Hepatocyte (in vitro differentiated cells): ENCODE measurements at regions not wholly inside any gene's neighbourhood (a gene's known extent, or its start where the extent isn't known, plus 50 kb on each side); places are given as distances from the start of the nearest gene placed in this dataset.

Source experiments
- DNase-seq: peaks from one replicate; pipeline ENCODE4 v3.0.0-alpha.2; 2016; ENCODE audit warnings: low spot score
- H2AFZ ChIP-seq: fragments of 200-600 bp; sonication (generic); 2 replicates; pipeline ENCODE4 v1.6.0; 2016; ENCODE audit warnings: antibody characterized with exemption, mild to moderate bottlenecking
- H3K27ac ChIP-seq: fragments of 200-600 bp; sonication (generic); 2 replicates; pipeline ENCODE4 v1.5.1; 2016; ENCODE audit warnings: mild to moderate bottlenecking
- H3K27me3 ChIP-seq: fragments of 200-600 bp; sonication (generic); 2 replicates; pipeline ENCODE4 v1.6.1; 2016
- H3K36me3 ChIP-seq: fragments of 200-600 bp; sonication (generic); replicated peaks from 2 replicates; pipeline ENCODE4 v1.5.1; 2016; ENCODE audit warnings: low read depth; ENCODE audit not compliant: insufficient read depth
- H3K4me1 ChIP-seq: fragments of 200-600 bp; sonication (generic); 2 replicates; pipeline ENCODE4 v1.5.1; 2016; ENCODE audit warnings: mild to moderate bottlenecking, moderate library complexity; ENCODE audit not compliant: insufficient read depth
- H3K4me2 ChIP-seq: fragments of 200-600 bp; sonication (generic); 2 replicates; pipeline ENCODE4 v1.6.0; 2016
- H3K4me3 ChIP-seq: fragments of 200-600 bp; sonication (generic); 2 replicates; pipeline ENCODE4 v1.5.1; 2016; ENCODE audit warnings: mild to moderate bottlenecking
- H3K79me2 ChIP-seq: fragments of 200-600 bp; sonication (generic); 2 replicates; pipeline ENCODE4 v1.6.0; 2017; ENCODE audit warnings: mild to moderate bottlenecking
- H3K9me2 ChIP-seq: fragments of 200-600 bp; sonication (generic); replicated peaks from 2 replicates; pipeline ENCODE4 v1.6.0; 2017; ENCODE audit warnings: mild to moderate bottlenecking; ENCODE audit not compliant: insufficient read depth
- H3K9me3 ChIP-seq: fragments of 200-600 bp; sonication (generic); 2 replicates; pipeline ENCODE4 v1.5.1; 2016; ENCODE audit warnings: low read depth, mild to moderate bottlenecking
- H4K20me1 ChIP-seq: fragments of 200-600 bp; sonication (generic); 2 replicates; pipeline ENCODE4 v1.6.0; 2016; ENCODE audit warnings: mild to moderate bottlenecking; ENCODE audit not compliant: insufficient read depth, poor library complexity, severe bottlenecking
- EZH2 ChIP-seq: fragments of 200-600 bp; sonication (generic); IDR thresholded peaks from 2 replicates; pipeline ENCODE4 v1.6.1; 2016; ENCODE audit warnings: antibody characterized with exemption, mild to moderate bottlenecking, borderline replicate concordance
- EZH2phosphoT487 ChIP-seq: fragments of 200-600 bp; sonication (generic); IDR thresholded peaks from one replicate; pipeline ENCODE4 v1.6.1; 2018; ENCODE audit warnings: antibody characterized with exemption, mild to moderate bottlenecking, low read depth, moderate library complexity; ENCODE audit not compliant: unreplicated experiment, severe bottlenecking
- WGBS: methylation state at CpG from one replicate; pipeline ENCODE4 v1.1.6; 2016; ENCODE audit warnings: low lambda C conversion rate; ENCODE audit errors: missing lambda C conversion rate; 5-methylcytosine and 5-hydroxymethylcytosine counted together
- TF ChIP-seq, protein P1 (sequence below): fragments of 200-600 bp; sonication (generic); IDR thresholded peaks from 2 replicates; pipeline ENCODE4 v1.5.1; 2016; ENCODE audit warnings: antibody characterized with exemption, mild to moderate bottlenecking; ENCODE audit not compliant: poor library complexity

DNA sequence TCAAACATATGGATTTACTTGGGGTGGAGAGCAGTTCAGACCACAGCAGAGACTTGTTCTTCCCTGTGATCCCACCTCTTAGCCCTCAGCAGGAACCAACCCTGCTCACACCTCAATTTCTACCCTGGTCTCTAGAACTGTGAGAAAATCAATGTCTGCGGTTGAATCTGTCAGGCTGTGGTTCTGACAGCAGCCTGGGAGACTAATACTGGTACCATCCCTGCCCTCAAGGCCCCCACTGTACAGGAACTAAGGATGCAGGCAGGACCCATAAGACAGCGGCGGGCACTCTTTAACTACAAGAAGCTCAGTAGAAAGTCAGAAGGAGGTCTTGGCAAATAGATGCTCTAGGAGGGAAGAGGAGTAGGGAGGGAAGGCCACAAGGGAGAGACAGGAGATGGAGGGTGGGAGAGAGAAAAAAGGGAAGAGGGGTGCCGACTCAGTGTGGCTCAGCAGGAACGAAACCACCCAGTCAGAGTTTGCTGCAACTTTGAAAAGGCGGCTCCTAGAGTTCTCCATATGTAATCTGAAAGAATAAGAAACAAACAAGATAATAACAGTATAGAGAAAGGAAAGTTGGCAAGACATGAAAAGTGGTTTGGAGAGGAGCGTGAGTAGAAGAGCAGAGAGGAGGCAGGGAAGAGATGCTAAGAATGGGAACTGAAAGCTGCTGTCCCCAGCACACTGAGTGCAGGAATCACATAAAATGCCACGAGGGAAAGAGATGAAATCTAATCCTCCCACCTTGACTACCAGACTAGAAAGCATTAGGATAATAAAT is 323.9 kb upstream of the ID2 start:
- DNase-seq, result no peak
- H3K79me2 ChIP-seq, result no peaks in the 10 kb centered on the region
- H3K4me3 ChIP-seq, result no peak overlapping the region
- H2AFZ ChIP-seq, result no peak overlapping the region
- no peaks in the 10 kb centered on the region for H3K9me2 ChIP-seq
- TF ChIP-seq EZH2, result no peak
- TF ChIP-seq, protein P1, sequence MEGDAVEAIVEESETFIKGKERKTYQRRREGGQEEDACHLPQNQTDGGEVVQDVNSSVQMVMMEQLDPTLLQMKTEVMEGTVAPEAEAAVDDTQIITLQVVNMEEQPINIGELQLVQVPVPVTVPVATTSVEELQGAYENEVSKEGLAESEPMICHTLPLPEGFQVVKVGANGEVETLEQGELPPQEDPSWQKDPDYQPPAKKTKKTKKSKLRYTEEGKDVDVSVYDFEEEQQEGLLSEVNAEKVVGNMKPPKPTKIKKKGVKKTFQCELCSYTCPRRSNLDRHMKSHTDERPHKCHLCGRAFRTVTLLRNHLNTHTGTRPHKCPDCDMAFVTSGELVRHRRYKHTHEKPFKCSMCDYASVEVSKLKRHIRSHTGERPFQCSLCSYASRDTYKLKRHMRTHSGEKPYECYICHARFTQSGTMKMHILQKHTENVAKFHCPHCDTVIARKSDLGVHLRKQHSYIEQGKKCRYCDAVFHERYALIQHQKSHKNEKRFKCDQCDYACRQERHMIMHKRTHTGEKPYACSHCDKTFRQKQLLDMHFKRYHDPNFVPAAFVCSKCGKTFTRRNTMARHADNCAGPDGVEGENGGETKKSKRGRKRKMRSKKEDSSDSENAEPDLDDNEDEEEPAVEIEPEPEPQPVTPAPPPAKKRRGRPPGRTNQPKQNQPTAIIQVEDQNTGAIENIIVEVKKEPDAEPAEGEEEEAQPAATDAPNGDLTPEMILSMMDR, result no peak
- no peak for TF ChIP-seq EZH2phosphoT487
- no peak overlapping the region for H3K4me2 ChIP-seq
- H3K4me1 ChIP-seq, result no peaks in the 10 kb centered on the region
- H4K20me1 ChIP-seq, result no peaks in the 10 kb centered on the region
- no peaks in the 10 kb centered on the region for H3K9me3 ChIP-seq
- H3K36me3 ChIP-seq, result no peaks in the 10 kb centered on the region
- WGBS, result 89% methylated on average over 8 of the region's 8 CpGs
- no peak overlapping the region for H3K27ac ChIP-seq
- H3K27me3 ChIP-seq, result no peaks in the 10 kb centered on the region

DNA sequence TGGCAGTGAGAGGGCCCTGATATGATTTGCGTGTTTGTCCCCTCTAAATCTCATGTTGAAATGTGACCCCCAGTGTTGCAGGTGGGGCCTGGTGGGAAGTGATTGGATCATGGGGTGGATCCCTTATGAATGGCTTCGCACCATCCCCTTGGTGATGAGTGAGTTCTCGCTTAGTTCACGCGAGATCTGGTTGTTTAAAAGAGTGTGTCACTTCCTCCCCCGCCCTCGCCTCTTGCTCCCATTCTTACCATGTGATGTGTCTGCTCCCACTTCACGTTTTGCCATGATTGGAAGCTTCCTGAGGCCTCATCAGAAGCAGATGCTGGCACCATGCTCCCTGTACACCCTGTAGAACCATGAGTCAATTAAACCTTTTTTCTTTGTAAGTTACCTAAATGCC is 319.9 kb upstream of the ID2 start:
- Histone ChIP-seq H3K27me3 (no peaks in the 10 kb centered on the region), H3K36me3 (no peaks in the 10 kb centered on the region), H4K20me1 (no peaks in the 10 kb centered on the region), H3K4me2 (no peak overlapping the region), H2AFZ (no peak overlapping the region), H3K4me1 (peaks cover 3% of the 10 kb centered on the region), H3K4me3 (no peak overlapping the region), H3K27ac (no peak overlapping the region), H3K79me2 (no peaks in the 10 kb centered on the region), H3K9me2 (no peaks in the 10 kb centered on the region), H3K9me3 (no peaks in the 10 kb centered on the region)
- WGBS, result 93% methylated on average over 8 of the region's 8 CpGs
- TF ChIP-seq, protein P1, result no peak
- no peak for TF ChIP-seq EZH2
- TF ChIP-seq EZH2phosphoT487, result no peak
- DNase-seq, result no peak

DNA sequence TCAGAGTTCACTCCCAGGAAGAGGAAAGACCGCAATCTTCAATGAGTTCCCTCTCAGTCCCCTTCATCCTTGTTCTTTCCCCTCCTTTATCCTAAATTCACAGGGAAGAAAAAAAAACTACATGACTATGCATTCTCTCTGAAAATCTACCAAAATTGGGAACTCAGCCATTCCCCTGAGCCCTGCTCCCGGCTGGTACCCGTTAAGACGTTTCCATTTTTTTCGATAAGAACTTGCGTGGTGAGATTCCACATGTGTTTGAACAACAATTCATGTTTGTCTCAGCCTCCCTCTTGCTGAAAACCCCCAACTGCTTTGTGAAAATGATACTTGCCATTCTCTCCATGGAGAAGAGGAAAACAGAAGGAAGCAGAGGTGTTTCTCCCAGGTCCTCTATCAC is 318.7 kb upstream of the ID2 start:
- no peaks in the 10 kb centered on the region for H3K79me2 ChIP-seq
- 71% methylated on average over 6 of the region's 6 CpGs for WGBS
- TF ChIP-seq EZH2 (no peak), EZH2phosphoT487 (no peak)
- TF ChIP-seq, protein P1, result no peak

More for the DNA sequence above, 318.7 kb upstream of the ID2 start:
- Histone ChIP-seq H3K9me3 (no peaks in the 10 kb centered on the region), H3K27ac (no peak overlapping the region), H3K4me1 (peaks cover 3% of the 10 kb centered on the region), H2AFZ (no peak overlapping the region), H3K4me3 (no peak overlapping the region), H4K20me1 (no peaks in the 10 kb centered on the region), H3K4me2 (no peak overlapping the region), H3K9me2 (no peaks in the 10 kb centered on the region), H3K36me3 (no peaks in the 10 kb centered on the region), H3K27me3 (no peaks in the 10 kb centered on the region)
- no peak for DNase-seq
